ENCODE measurements at regions not wholly inside any gene's neighbourhood (a gene's known extent, or its start where the extent isn't known, plus 50 kb on each side); places are given as distances from the start of the nearest gene placed in this dataset.
"Not testable (repeated sequence)": the region's sequence is repeated elsewhere in the genome, so short reads cannot be mapped to it uniquely, and the experiment has no call there.

- no peak for DNase-seq
These were observed 84.0 kb upstream of the BMP2K start for GRCh38 chr4:78691971-78692821.

- peak in 5 of 56 donors; percentile 5 to 27 (median 12) for DNase-seq
These were observed 83.4 kb upstream of the BMP2K start for GRCh38 chr4:78692822-78693170.

GRCh38 chr4:78693777-78694456 is 82.2 kb upstream of the BMP2K start:
- no peak for DNase-seq

- DNase-seq: no peak
These were observed 81.7 kb upstream of the BMP2K start for GRCh38 chr4:78694457-78694787.

DNA sequence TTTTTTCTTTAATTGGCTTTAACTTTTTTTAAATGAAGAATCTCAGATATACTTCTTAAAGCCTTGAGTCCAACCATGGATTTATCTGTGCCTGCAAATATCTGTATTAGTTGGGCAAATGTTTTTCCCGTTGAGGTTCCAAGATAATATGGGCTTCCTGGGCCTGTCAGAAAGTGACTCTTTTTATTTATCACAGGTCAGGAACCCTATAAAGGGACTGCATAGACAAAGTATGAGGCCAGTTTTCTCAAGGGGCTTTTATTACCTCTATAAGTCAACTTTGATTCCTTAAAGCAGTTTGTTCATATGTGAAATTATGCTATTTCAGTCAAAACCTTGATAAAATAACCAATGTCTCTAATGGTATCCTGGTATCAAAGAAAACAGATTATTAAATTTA is 80.2 kb upstream of the BMP2K start:
- DNase-seq: no peak

DNA sequence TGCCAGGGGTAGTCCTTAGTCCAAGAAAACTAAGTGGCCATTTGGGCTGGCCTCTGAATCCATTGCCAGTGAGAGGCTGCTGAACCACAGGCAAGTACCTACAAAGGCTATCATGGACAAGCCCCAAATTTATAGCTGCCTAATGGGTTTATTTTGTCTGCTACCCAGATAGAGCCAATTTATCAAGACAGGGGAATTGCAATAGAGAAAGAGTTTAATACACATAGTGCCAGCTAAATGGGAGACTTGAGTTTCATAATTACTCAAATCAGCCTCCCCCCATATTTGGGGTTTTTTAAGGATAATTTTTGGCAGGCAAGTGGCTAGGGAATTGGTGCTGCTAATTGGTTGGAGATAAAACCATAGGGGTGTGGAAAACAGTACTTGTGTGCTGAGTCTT is 73.1 kb upstream of the BMP2K start:
- no peak for DNase-seq

DNA sequence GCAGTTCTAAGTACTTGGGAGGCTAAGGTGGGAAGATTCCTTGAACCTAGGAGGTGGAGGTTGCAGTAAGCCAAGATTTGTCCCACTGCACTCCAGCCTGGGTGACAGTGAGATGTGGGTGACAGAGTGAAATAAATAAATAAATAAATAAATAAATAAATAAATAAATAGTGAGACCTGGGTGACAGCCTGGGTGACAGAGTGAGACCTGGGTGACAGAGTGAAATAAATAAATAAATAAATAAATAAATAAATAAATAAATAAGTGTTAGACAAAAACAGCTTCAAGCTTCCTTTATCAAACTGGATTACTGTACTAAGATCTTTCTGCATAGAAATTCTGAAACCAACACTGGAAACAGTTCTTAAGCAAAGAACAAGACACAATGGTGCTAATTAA is 71.8 kb upstream of the BMP2K start:
- DNase-seq: no peak

GRCh38 chr4:78704981-78705683 is 71.0 kb upstream of the BMP2K start:
- DNase-seq: peak in 7 of 56 donors; percentile 3 to 56 (median 20)

GRCh38 chr4:78706302-78706701 is 69.8 kb upstream of the BMP2K start:
- no peak for DNase-seq

DNA sequence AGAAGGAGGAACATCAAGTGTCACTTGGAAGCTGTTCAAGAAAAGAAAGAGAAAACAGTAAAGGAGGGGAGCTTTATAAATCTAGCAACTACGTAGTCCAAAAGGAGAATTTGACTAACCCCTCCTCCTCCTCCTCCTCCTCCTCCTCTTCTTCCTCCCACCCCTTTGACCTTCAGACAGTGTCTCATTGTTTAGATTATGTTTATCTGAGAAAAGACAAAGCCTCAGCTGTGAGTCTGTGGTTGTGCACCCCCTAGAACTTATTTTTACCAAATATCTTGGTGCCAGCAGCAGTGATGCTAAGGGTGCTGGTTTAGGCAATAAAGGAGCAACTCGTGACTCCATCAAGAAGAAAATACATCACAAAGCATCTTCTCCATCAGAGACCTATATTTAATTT is 68.9 kb upstream of the BMP2K start:
- DNase-seq: peak in 6 of 56 donors; percentile 5 to 33 (median 17)

DNA sequence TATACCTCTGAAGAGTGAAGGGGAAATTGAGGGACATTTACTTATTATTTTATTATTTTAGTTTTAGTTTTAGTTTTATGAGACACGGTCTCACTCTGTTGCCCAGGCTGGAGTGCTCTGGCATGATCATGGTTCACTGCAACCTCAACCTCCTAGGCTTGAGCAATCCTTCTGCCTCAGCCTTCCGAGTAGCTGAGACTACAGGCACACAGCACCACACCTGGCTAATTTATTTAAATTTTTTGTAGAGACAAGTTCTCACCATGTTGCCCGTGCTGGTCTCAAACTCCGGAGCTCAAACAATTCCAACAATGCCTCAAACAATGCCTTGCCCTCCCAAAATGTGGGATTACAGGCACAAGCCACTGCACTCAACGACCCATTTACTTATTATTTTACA is 68.4 kb upstream of the BMP2K start:
- DNase-seq: no peak

GRCh38 chr4:78710536-78710935 is 65.6 kb upstream of the BMP2K start:
- no peak for DNase-seq

GRCh38 chr4:78711676-78712075 is 64.5 kb upstream of the BMP2K start:
- no peak for DNase-seq

GRCh38 chr4:78714598-78714997 is 61.6 kb upstream of the BMP2K start:
- not testable (repeated sequence) for DNase-seq

GRCh38 chr4:78715372-78715771 is 60.8 kb upstream of the BMP2K start:
- not testable (repeated sequence) for DNase-seq

GRCh38 chr4:78717712-78718111 is 58.4 kb upstream of the BMP2K start:
- DNase-seq: not testable (repeated sequence)

GRCh38 chr4:78720204-78720603 is 55.9 kb upstream of the BMP2K start:
- no peak for DNase-seq

DNA sequence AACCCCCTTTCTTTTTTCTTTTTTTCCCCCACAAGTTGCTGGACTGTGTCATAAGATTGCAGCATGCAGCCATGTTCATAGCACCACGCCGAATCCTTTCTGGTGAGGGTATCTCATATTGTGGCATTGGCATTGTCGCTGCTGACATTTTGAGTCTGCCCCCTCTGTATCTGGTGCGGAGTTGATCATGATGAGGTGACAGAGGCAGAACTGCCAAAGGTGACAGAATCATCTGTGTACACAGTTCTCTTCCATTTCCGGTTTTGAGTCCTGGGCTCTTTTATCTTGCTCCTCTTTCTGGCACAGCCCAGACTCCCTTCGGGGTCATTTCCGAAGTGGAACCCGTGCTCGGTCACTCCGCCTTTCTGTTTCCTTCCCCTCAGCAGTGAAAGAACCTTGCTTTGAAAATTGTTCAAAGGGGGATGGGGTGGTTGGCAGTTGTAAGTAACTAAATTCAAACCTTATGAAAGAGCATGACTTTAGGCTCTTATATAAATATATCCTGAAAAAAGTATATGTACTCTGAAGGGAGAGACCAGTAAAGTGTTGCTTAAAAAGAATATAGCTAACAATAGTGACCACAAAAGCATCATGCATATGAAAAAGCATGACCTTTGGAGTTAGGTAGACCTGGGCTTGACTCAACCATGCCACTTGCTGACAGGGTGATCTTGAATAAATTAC is 55.0 kb upstream of the BMP2K start:
- DNase-seq: peak in 1 of 56 donors; percentile 1

DNA sequence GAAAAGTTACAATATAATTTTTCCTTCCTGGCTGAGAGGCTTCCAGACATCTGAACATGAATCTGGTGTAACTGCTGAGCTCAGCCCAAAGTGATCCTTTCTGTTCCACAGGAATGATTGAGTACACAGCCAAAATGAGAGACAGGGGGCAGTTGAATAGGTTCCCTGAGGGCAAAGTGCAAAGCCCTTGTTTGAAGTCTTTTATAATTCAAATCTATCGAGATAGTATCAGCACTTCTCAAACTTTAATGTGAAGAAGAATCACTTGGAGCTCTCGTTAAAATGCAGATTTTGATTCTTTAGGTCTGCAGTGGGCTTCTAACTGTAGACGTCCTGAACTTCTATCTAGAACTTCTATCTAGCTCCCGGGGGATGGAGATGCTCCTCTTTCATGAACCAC is 54.4 kb upstream of the BMP2K start:
- no peak for DNase-seq

DNA sequence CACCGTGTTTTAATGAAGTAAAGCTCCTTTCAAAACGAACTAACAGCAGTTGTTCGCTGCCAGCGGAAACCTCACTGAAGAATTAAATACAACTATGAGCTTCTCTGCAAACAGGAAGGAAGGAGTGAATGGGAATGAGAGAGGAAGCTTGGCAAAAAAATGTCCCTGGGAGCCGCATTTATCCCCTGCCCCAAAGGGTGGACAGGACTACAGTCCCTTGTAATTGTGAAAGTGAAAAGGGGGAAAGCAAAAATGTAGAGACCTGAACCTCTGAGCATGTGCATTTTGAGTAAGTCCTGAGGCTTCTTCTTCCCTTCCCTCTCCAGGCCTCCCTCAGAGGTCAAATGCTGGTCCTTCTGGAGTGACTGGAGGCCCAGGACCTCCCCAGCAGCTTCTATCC is 53.8 kb upstream of the BMP2K start:
- no peak for DNase-seq

GRCh38 chr4:78722878-78723277 is 53.3 kb upstream of the BMP2K start:
- no peak for DNase-seq
